H1 (cell line): ENCODE measurements at regions not wholly inside any gene's neighbourhood (a gene's known extent, or its start where the extent isn't known, plus 50 kb on each side); places are given as distances from the start of the nearest gene placed in this dataset.

ENCODE experiments used
- CTCF ChIA-PET: fragments of 300-600 bp; sonication (Branson Sonifier 250); formaldehyde crosslinking; loops from one replicate; lab custom pipeline; 2021; ENCODE audit not compliant: partially characterized antibody; lab: Charles Lee
- POLR2A ChIA-PET: fragments of 300-600 bp; sonication (Branson Sonifier 250); formaldehyde crosslinking; loops from one replicate; lab custom pipeline; 2021; ENCODE audit warnings: inconsistent platforms; ENCODE audit not compliant: partially characterized antibody; lab: Charles Lee
- DNase-seq, 2 experiments: peaks; one replicate each; pipeline versions ENCODE4 v3.0.0 to v3.0.0-alpha.2; 2010 to 2022; ENCODE audit warnings: low spot score in 2 of 2, low read depth in 1 of 2, mixed read lengths in 1 of 2
- FAIRE-seq: peaks from 2 replicates; lab custom pipeline; 2011; peaks lifted over from hg19 to GRCh38; lab: Jason Lieb, UNC
- H2AFZ ChIP-seq: 2 replicates; pipeline ENCODE4 v1.8.1; 2012; ENCODE audit warnings: low read length, inconsistent platforms
- H2AK5ac ChIP-seq: 2 replicates; pipeline ENCODE4 v1.6.1; 2013; ENCODE audit warnings: low read depth, low read length
- H2BK120ac ChIP-seq: replicated peaks from 2 replicates; pipeline ENCODE3; 2013; ENCODE audit warnings: low read depth, low read length, inconsistent platforms
- H2BK12ac ChIP-seq: 2 replicates; pipeline ENCODE4 v1.6.1; 2013; ENCODE audit warnings: low read depth, low read length
- H2BK15ac ChIP-seq: 2 replicates; pipeline ENCODE4 v1.6.1; 2013; ENCODE audit warnings: low read length
- H2BK20ac ChIP-seq: 2 replicates; pipeline ENCODE4 v1.6.1; 2013; ENCODE audit warnings: low read length
- H2BK5ac ChIP-seq: 2 replicates; pipeline ENCODE4 v1.6.1; 2013; ENCODE audit warnings: low read depth, low read length
- H3K14ac ChIP-seq: 2 replicates; pipeline ENCODE4 v1.6.1; 2013; ENCODE audit warnings: inconsistent platforms; ENCODE audit not compliant: insufficient read length
- H3K18ac ChIP-seq: 2 replicates; pipeline ENCODE4 v1.6.1; 2013; ENCODE audit warnings: low read length; ENCODE audit errors: extremely low read depth
- H3K23ac ChIP-seq: 2 replicates; pipeline ENCODE4 v1.6.1; 2013; ENCODE audit warnings: inconsistent platforms; ENCODE audit not compliant: insufficient read length
- H3K23me2 ChIP-seq: 2 replicates; pipeline ENCODE4 v1.6.1; 2013; ENCODE audit warnings: low read depth, low read length
- H3K27ac ChIP-seq: 2 replicates; pipeline ENCODE4 v1.6.1; 2011; ENCODE audit warnings: low read depth, low read length, inconsistent platforms
- H3K27me3 ChIP-seq, 4 experiments: replicated peaks in 1 of 4; 1 replicate in 1 of 4; 2 replicates in 3 of 4; pipeline versions ENCODE4 v1.6.1 to v1.8.1; 2011 to 2013; ENCODE audit warnings: low read length in 3 of 4, mild to moderate bottlenecking in 3 of 4, inconsistent platforms in 2 of 4, mixed read lengths in 2 of 4, moderate library complexity in 1 of 4; ENCODE audit not compliant: control insufficient read depth in 3 of 4, insufficient read depth in 3 of 4; ENCODE audit errors: extremely low read depth in 1 of 4
- H3K36me3 ChIP-seq, 4 experiments: 2 replicates each; pipeline versions ENCODE4 v1.6.1 to v1.8.1; 2011 to 2013; ENCODE audit warnings: mild to moderate bottlenecking in 4 of 4, low read length in 3 of 4, moderate library complexity in 2 of 4, control low read depth in 1 of 4, inconsistent platforms in 1 of 4; ENCODE audit not compliant: insufficient read depth in 4 of 4, control insufficient read depth in 2 of 4
- H3K4ac ChIP-seq: replicated peaks from 2 replicates; pipeline ENCODE3; 2013; ENCODE audit warnings: low read length, low read depth, mixed read lengths, inconsistent platforms; ENCODE audit not compliant: insufficient read length
- H3K4me1 ChIP-seq, 4 experiments: replicated peaks in 1 of 4; 1 replicate in 1 of 4; 2 replicates in 3 of 4; pipeline versions ENCODE4 v1.6.1 to v1.8.1; 2011 to 2013; ENCODE audit warnings: low read length in 3 of 4, inconsistent platforms in 2 of 4, mixed read lengths in 1 of 4; ENCODE audit not compliant: insufficient read depth in 4 of 4, control insufficient read depth in 3 of 4
- H3K4me2 ChIP-seq, 2 experiments: 2 replicates each; pipeline versions ENCODE4 v1.6.1 to v1.8.1; 2011 to 2013; ENCODE audit warnings: low read depth in 2 of 2, low read length in 2 of 2, control low read depth in 1 of 2, inconsistent platforms in 1 of 2, mild to moderate bottlenecking in 1 of 2; ENCODE audit not compliant: insufficient read depth in 1 of 2
- H3K4me3 ChIP-seq, 4 experiments: fragments of 200-600, 300-600 bp in 1 of 4; sonication (generic), shearing (Covaris generic), sonication (Bioruptor Twin) in 1 of 4; 2 replicates each; pipeline versions ENCODE4 v1.5.1 to v1.8.1; 2011 to 2016; ENCODE audit warnings: low read length in 4 of 4, low read depth in 3 of 4, control low read depth in 2 of 4, inconsistent platforms in 2 of 4, mild to moderate bottlenecking in 2 of 4, mixed read lengths in 1 of 4, moderate library complexity in 1 of 4; ENCODE audit not compliant: insufficient read depth in 2 of 4; ENCODE audit errors: extremely low read depth in 1 of 4
- H3K56ac ChIP-seq: replicated peaks from 2 replicates; pipeline ENCODE3; 2013; ENCODE audit warnings: low read depth, mild to moderate bottlenecking, mixed read lengths, low read length, inconsistent platforms; ENCODE audit not compliant: insufficient read length
- H3K79me1 ChIP-seq: 2 replicates; pipeline ENCODE4 v1.6.1; 2013; ENCODE audit warnings: low read depth, low read length, control low read depth
- H3K79me2 ChIP-seq, 2 experiments: 2 replicates each; pipeline versions ENCODE4 v1.6.1 to v1.8.1; 2012 to 2013; ENCODE audit warnings: low read length in 2 of 2, mild to moderate bottlenecking in 2 of 2, inconsistent platforms in 1 of 2; ENCODE audit not compliant: insufficient read depth in 2 of 2, control insufficient read depth in 1 of 2
- H3K9ac ChIP-seq, 4 experiments: replicated peaks in 1 of 4; 1 replicate in 1 of 4; 2 replicates in 3 of 4; pipeline versions ENCODE4 v1.6.1 to v1.8.1; 2011 to 2013; ENCODE audit warnings: low read depth in 3 of 4, low read length in 3 of 4, control low read depth in 2 of 4, mild to moderate bottlenecking in 2 of 4, moderate library complexity in 2 of 4, inconsistent platforms in 1 of 4; ENCODE audit errors: extremely low read depth in 1 of 4
- H3K9me3 ChIP-seq, 2 experiments: 2 replicates each; pipeline versions ENCODE4 v1.6.1 to v1.8.1; 2012 to 2013; ENCODE audit warnings: mild to moderate bottlenecking in 2 of 2, moderate library complexity in 2 of 2, control low read depth in 1 of 2, inconsistent platforms in 1 of 2, low read depth in 1 of 2, low read length in 1 of 2, mixed read lengths in 1 of 2; ENCODE audit not compliant: insufficient read depth in 2 of 2
- H4K20me1 ChIP-seq, 2 experiments: replicated peaks in 1 of 2; 2 replicates each; pipeline versions ENCODE3 to v1.8.1; 2011 to 2013; ENCODE audit warnings: inconsistent platforms in 2 of 2, low read length in 2 of 2, mild to moderate bottlenecking in 1 of 2; ENCODE audit not compliant: insufficient read depth in 2 of 2, control insufficient read depth in 1 of 2
- H4K5ac ChIP-seq: 2 replicates; pipeline ENCODE4 v1.6.1; 2013; ENCODE audit warnings: low read length, low read depth, mixed read lengths, inconsistent platforms; ENCODE audit not compliant: insufficient read length
- H4K8ac ChIP-seq: 2 replicates; pipeline ENCODE4 v1.8.0; 2013; ENCODE audit warnings: mild to moderate bottlenecking, moderate library complexity, low read length, inconsistent platforms; ENCODE audit not compliant: insufficient read depth; ENCODE audit errors: extremely low read depth
- H4K91ac ChIP-seq: replicated peaks from 2 replicates; pipeline ENCODE3; 2013; ENCODE audit warnings: low read length, mixed read lengths, inconsistent platforms; ENCODE audit not compliant: insufficient read length
- CBX8 ChIP-seq: fragments of 300-800, 300-1000 bp; sonication (generic); IDR thresholded peaks from 2 replicates; pipeline ENCODE4 v1.7.1; 2016; ENCODE audit warnings: low read depth, low read length, borderline replicate concordance
- CHD2 ChIP-seq: IDR thresholded peaks from 2 replicates; pipeline ENCODE4 v1.6.1; 2012; ENCODE audit warnings: low read length, improper control_type of control experiment
- MAFK ChIP-seq: IDR thresholded peaks from 2 replicates; pipeline ENCODE4 v1.6.1; 2012; ENCODE audit warnings: low read depth, mild to moderate bottlenecking, improper control_type of control experiment, low read length
- MAX ChIP-seq: IDR thresholded peaks from 2 replicates; pipeline ENCODE4 v1.6.1; 2012; ENCODE audit warnings: inconsistent platforms
- NRF1 ChIP-seq: IDR thresholded peaks from 2 replicates; pipeline ENCODE4 v1.6.1; 2011; ENCODE audit warnings: mild to moderate bottlenecking, low read depth, low read length, improper control_type of control experiment
- RBBP5 ChIP-seq: IDR thresholded peaks from 2 replicates; pipeline ENCODE4 v1.7.1; 2012; ENCODE audit warnings: low read depth, mild to moderate bottlenecking, inconsistent platforms, low read length, moderate library complexity, borderline replicate concordance
- SIN3A ChIP-seq, 2 experiments: IDR thresholded peaks in 1 of 2; conservative IDR thresholded peaks in 1 of 2; 2 replicates each; pipeline ENCODE4 v1.6.1; 2011 to 2012; ENCODE audit warnings: low read length in 2 of 2, improper control_type of control experiment in 1 of 2, low read depth in 1 of 2, mild to moderate bottlenecking in 1 of 2
- TAF7 ChIP-seq: optimal IDR thresholded peaks from 2 replicates; pipeline ENCODE3; 2011; ENCODE audit warnings: low read depth, mild to moderate bottlenecking, inconsistent platforms, low read length, moderate library complexity, borderline replicate concordance
- YY1 ChIP-seq: IDR thresholded peaks from 2 replicates; pipeline ENCODE4 v1.6.1; 2011; ENCODE audit warnings: low read depth, mild to moderate bottlenecking, low read length
- WGBS, 2 experiments: shearing (Covaris generic) in 1 of 2; methylation state at CpG; one replicate each; pipeline versions ENCODE4 v1.1.6 to v1.1.7; 2013 to 2015; ENCODE audit warnings: low lambda C conversion rate in 2 of 2, mixed read lengths in 2 of 2, inconsistent platforms in 1 of 2, low coverage in 1 of 2, missing lambda C conversion rate in 1 of 2; ENCODE audit not compliant: insufficient replicate concordance in 2 of 2, insufficient coverage in 1 of 2, insufficient read length in 1 of 2; ENCODE audit errors: extremely low coverage in 1 of 2, missing lambda C conversion rate in 1 of 2; 5-methylcytosine and 5-hydroxymethylcytosine counted together

GRCh38 chr18:78447211-78447610 is 532.4 kb upstream of the SALL3 start:
- Histone ChIP-seq H3K79me1 (no peaks in the 10 kb centered on the region; the same call in 1 of the 2 replicates), H3K36me3 (no peaks in the 10 kb centered on the region), H3K14ac (no peak overlapping the region), H2AFZ (no peak overlapping the region), H2BK120ac (no peak overlapping the region), H3K27ac (no peak overlapping the region), H3K4me3 (no peak overlapping the region), H3K9me3 (peaks cover 0 to 7% of the 10 kb centered on the region in 2 experiments; a peak in 1 of 4 replicates), H2BK20ac (no peak overlapping the region), H3K23ac (no peak overlapping the region), H3K18ac (no peak overlapping the region), H4K20me1 (peaks cover 0 to 4% of the 10 kb centered on the region in 2 experiments), H2BK12ac (no peak overlapping the region), H4K5ac (no peak overlapping the region), H2AK5ac (no peak overlapping the region), H3K4me2 (no peak overlapping the region), H3K56ac (no peak overlapping the region), H3K23me2 (peaks cover 10% of the 10 kb centered on the region), H3K79me2 (no peaks in the 10 kb centered on the region), H3K27me3 (no peaks in the 10 kb centered on the region), H2BK15ac (no peak overlapping the region), H3K4ac (no peak overlapping the region), H3K9ac (no peak overlapping the region), H2BK5ac (no peak overlapping the region), H4K91ac (no peak overlapping the region), H4K8ac (no peak overlapping the region), H3K4me1 (peaks cover 0 to 2% (median 0%) of the 10 kb centered on the region in 4 experiments; a peak in 1 of 7 replicates)
- DNase-seq (no peak), FAIRE-seq (no peak)
- TF ChIP-seq NRF1 (no peak), RBBP5 (no peak), TAF7 (no peak), CBX8 (no peak), CHD2 (no peak), MAFK (no peak), SIN3A (conservative IDR thresholded peaks at IDR 0.05 in 1 of 2, IDR thresholded peaks at IDR 0.05 in 1 of 2; ENCODE audit: low read depth in 1 of 2, low read length in 2 of 2) (no peak), YY1 (no peak), MAX (no peak)
- ChIA-PET CTCF (interaction anchor here (0.6 to 2.2 kb wide), 5 partner anchors 14 to 357 kb away, joined by 3 to 7 read pairs (median 5); no protein-coding TSS in a partner anchor), POLR2A (no interaction called here)
- 92% methylated on average over 4 of the region's 4 CpGs; no CpG with 5 or more reads in 1 of the 2 experiments for WGBS, 2 experiments
